Adipose tissue (tissue), 3 donors: ENCODE measurements at regions not wholly inside any gene's neighbourhood (a gene's known extent, or its start where the extent isn't known, plus 50 kb on each side); places are given as distances from the start of the nearest gene placed in this dataset.

Source experiments
- H3K27ac ChIP-seq: one replicate; pipeline ENCODE4 v1.5.1; 2013; ENCODE audit warnings: low read depth, low read length
- WGBS, 3 donors: extraction: QIAGEN DNeasy Blood & Tissue Kit; methylation state at CpG; one replicate each; pipeline ENCODE4 v1.1.7; 2013; 5-methylcytosine and 5-hydroxymethylcytosine counted together
- donor health status: healthy with polysubstance abuse.
- donor health status: Bipolar disorder and iron deficiency.
- donor health status: healthy.

DNA sequence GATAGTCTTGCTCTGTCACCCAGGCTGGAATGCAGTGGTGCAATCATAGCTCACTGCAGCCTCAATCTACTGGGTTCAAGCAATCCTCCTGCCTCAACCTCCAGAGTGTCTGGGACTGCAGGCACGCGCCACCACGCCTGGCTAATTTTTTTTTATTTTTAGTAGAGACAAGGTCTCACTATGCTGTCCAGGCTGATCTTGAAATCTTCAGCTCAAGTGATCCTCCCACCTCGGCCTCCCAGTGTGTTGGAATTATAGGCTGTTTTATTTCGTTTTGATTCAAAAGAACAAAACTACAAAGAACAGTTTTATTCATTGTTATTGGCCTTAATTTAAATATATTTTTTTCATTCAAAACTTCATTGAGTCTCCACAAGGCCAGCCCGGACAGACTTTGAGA, 109.8 kb upstream of the NFE2L3 start:
- no peak overlapping the region for H3K27ac ChIP-seq
- 83 to 93% (median 91%) methylated on average over 6 of the region's 6 CpGs for WGBS, 3 donors

- no peak overlapping the region for H3K27ac ChIP-seq
- 87 to 94% (median 91%) methylated on average over 7 of the region's 7 CpGs for WGBS, 3 donors
Observed at GRCh38 chr7:26043801-26044200, 108.2 kb upstream of the NFE2L3 start.

DNA sequence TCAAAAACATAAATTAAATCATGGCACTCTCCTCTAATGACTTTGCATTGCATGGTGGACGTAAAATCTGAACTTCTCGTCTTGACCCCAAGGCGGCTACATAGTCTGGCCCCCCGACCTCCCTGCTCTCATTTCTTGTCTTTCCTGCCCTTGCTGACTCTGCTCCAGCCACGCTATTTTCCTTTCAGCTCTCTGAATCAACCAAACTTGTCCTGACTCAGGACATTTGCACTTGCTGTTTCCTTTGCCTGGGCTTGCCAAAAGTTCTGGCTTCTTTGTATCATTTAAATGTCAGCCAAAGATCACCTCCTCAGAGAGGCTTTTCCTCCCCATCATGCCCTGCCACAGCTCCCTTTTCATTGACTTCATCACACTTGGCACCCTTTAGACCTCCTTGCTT, 107.7 kb upstream of the NFE2L3 start:
- 89 to 95% (median 93%) methylated on average over 5 of the region's 5 CpGs for WGBS, 3 donors

GRCh38 chr7:26046150-26046549, 105.8 kb upstream of the NFE2L3 start:
- 18 to 77% (median 67%) methylated on average over 3 of the region's 3 CpGs for WGBS, 3 donors
- no peak overlapping the region for H3K27ac ChIP-seq

More for the DNA sequence above, 107.7 kb upstream of the NFE2L3 start:
- H3K27ac ChIP-seq: no peak overlapping the region

DNA sequence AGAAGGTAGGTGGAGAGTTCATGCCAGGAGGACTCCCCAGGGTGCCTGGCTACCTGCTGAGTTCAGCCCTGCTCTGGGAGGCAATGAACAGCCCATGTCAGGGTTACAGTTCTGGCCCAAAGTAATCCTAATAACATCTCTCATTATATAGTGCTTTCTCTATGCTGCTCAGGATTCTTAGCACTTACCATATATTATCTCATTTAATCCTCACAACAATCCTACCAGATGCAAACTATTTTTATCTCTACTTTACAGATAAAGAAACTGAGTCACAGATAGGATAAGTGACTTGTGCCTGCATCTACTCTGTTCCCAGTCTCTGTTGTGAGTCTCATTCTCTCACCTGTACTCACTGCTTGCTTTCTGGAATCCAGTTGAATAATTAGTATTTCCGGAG, 105.1 kb upstream of the NFE2L3 start:
- no peak overlapping the region for H3K27ac ChIP-seq
- 94 to 97% (median 95%) methylated on average over 1 of the region's 1 CpG for WGBS, 3 donors

DNA sequence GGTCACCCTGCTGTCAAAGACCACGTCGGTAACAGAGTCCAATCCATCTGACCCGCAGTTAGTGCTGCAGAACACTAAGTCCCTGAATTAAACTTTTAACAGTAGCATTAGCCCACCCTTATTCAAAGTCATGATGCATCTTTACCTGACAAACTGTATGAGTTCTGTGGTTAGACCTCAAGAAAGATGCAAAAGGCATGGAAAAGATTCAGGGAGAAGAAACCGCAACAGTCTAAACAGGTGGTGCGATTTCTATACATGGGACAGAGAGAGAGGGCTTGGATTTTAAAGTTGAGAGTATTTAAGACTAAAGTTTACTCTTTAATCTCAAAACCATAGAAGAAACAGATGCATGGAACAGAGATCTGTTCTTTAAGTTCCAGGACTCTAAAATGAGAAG, 103.3 kb upstream of the NFE2L3 start:
- H3K27ac ChIP-seq: no peak overlapping the region
- WGBS, 3 donors: 57 to 93% (median 92%) methylated on average over 5 of the region's 5 CpGs

- no peak overlapping the region for H3K27ac ChIP-seq
- WGBS, 3 donors: 39 to 86% (median 78%) methylated on average over 1 of the region's 1 CpG
Observed at GRCh38 chr7:26049081-26049480, 102.9 kb upstream of the NFE2L3 start.

- no peak overlapping the region for H3K27ac ChIP-seq
Observed at GRCh38 chr7:26051021-26051420, 101.0 kb upstream of the NFE2L3 start.

GRCh38 chr7:26052706-26053105, 99.3 kb upstream of the NFE2L3 start:
- H3K27ac ChIP-seq: no peak overlapping the region

DNA sequence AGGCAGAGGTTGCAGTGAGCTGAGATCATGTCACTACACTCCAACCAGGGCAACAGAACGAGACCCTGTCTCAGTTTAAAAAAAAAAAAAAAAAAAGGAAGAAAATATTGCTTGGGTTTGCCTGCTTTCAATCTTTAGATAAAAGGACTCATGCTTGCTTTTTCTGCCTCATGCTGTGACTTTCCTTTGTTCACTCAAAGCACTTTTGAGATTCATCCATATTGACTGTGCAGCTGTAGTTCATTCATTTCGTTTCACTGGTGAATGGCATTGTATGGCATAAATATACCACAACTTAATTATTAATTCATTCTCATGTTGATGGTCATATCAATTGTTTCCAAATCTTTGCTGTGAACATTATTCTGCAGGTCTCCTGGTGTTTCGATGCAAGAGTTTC, 97.6 kb upstream of the NFE2L3 start:
- WGBS, 3 donors: 86 to 94% (median 87%) methylated on average over 3 of the region's 3 CpGs
- H3K27ac ChIP-seq: no peak overlapping the region

- 57 to 84% (median 62%) methylated on average over 3 of the region's 3 CpGs for WGBS, 3 donors
Observed at GRCh38 chr7:26055241-26055640, 96.8 kb upstream of the NFE2L3 start.

DNA sequence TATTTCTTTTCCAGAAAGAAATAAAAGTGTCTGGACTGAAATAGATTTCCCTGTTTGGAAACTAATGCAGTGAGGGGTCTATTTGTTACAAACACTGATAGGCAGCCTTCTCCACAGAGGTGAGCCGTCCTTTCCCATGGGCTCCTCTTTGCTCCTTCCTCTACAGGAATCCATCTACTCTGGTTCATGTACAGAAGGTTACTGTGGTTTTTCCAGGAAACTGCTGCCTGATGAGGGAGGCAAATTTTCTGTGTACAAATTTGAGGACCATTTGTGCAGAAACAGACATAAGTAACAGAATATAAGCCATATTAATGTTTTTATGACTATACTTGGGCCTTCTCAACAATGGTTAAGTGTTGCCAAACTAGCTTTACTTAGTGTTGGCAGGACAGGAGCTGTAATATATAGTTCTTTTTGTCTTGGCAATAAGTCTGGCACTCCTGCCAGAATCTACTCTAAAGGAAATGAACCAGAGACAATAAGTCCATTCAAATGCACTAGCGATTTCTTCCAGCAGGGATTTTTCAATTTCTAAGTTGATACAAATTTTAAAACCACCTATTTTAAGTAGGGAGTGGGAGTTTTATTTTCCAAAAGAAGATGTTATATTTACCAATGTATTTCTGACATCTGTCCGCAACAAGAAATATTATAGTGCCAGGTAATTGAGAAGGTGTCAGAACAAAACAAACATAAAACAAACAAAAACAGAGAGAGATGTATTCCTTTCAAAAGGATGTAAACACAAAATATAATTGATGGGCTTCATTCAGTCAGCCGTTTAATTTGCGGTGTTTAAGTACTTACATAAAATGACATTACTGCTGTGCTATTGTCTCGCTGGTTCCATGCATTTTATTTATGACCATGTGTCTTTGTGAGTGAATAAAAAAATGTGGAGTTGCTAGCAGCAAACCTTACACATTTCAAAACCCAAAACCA, 91.0 kb upstream of the NFE2L3 start:
- H3K27ac ChIP-seq: no peak overlapping the region
- WGBS, 3 donors: 38 to 46% (median 44%) methylated on average over 6 of the region's 6 CpGs

More at GRCh38 chr7:26055241-26055640, 96.8 kb upstream of the NFE2L3 start:
- H3K27ac ChIP-seq: no peak overlapping the region

GRCh38 chr7:26061678-26062603, 90.1 kb upstream of the NFE2L3 start:
- no peak overlapping the region for H3K27ac ChIP-seq
- 63 to 69% (median 66%) methylated on average over 20 of the region's 20 CpGs for WGBS, 3 donors

DNA sequence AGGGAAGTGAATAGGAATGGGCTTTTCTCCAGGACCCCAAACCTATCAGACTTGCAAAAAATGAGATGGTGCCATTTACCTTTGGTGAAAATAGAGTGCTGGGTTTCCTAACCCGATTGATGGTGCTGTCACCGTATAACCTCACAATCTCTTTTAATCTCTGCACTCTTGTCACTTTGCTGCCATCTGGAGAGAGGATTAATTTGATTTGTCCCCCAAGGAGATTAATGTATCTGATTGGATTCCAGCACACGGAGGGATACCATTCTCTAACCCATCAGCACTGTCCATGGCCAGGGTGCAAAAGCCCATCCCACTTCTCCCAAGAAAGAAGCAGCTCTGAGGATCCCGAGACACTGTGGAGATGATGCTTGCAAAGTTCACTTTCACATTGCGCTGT, 86.3 kb upstream of the NFE2L3 start:
- H3K27ac ChIP-seq: no peak overlapping the region
- 73 to 78% (median 73%) methylated on average over 5 of the region's 5 CpGs for whole genome bisulfite sequencing, 3 donors

- H3K27ac ChIP-seq: no peak overlapping the region
- 63 to 94% (median 90%) methylated on average over 1 of the region's 1 CpG for WGBS, 3 donors
Observed at GRCh38 chr7:26066736-26067135, 85.3 kb upstream of the NFE2L3 start.

DNA sequence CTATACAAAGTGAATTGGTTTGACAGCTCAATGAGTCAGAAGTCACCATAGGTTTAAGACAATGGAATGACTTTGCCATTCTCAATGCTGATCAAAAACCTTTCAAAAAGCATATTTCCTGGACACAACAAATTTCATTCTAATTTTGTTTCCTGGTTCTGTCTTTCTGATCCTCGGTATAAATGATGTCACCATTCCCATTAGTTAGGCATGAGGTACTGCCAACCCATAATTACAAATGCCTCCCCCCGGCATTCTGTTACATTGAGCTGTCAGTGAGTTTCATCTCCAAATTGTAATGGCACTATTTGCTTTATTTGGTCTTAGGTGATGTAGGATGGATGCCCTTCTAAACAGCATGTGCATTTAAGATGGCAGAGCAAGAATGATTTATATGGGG, 81.7 kb upstream of the NFE2L3 start:
- 75 to 81% (median 81%) methylated on average over 2 of the region's 2 CpGs for WGBS, 3 donors
- no peak overlapping the region for H3K27ac ChIP-seq

- WGBS, 3 donors: 62 to 89% (median 63%) methylated on average over 4 of the region's 4 CpGs
- H3K27ac ChIP-seq: no peak overlapping the region
Observed at GRCh38 chr7:26071622-26072456, 80.2 kb upstream of the NFE2L3 start.

DNA sequence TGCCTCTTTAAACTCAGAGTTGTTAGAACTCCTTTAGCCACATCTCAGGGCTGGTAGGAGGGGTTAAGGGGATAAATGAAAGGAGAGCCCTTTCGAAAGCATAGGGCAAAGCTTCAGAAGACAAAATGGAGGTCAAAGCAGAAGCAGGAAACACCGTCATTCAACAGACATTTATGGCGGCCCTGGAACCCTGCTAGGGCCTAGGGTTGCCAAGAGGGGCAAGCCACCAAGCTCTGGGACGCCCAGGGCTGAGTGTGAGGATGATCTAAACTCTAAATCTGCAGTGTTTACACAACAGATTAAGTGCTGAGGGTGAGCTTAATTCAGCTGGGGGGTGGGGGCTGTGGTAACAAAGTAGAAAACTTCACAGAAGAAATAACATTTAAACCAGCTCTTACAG, 79.0 kb upstream of the NFE2L3 start:
- 71 to 80% (median 74%) methylated on average over 4 of the region's 4 CpGs for WGBS, 3 donors
- H3K27ac ChIP-seq: no peak overlapping the region
